ENCODE measurements at regions not wholly inside any gene's neighbourhood (a gene's known extent, or its start where the extent isn't known, plus 50 kb on each side); places are given as distances from the start of the nearest gene placed in this dataset.

DNA sequence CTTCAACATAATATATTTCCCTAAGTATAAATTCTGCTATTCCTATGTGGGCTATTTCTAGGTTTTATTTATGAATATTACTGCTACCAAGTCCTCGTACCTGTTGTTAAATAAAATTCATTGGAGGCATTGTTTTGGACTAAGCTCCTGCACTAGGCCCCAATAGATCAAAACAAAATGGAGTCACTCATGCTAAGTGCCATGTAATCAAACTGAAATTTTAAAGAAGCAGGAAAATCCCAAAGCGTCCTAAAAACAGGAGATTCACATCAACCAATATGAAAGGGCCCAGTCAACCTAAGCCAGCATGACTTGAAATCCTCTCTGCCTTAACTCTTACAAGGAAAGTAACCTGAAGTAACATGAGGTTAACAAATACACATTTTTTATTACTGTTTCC is 743.2 kb downstream of the TRAM1L1 start:
- TF ChIP-seq, protein P1, sequence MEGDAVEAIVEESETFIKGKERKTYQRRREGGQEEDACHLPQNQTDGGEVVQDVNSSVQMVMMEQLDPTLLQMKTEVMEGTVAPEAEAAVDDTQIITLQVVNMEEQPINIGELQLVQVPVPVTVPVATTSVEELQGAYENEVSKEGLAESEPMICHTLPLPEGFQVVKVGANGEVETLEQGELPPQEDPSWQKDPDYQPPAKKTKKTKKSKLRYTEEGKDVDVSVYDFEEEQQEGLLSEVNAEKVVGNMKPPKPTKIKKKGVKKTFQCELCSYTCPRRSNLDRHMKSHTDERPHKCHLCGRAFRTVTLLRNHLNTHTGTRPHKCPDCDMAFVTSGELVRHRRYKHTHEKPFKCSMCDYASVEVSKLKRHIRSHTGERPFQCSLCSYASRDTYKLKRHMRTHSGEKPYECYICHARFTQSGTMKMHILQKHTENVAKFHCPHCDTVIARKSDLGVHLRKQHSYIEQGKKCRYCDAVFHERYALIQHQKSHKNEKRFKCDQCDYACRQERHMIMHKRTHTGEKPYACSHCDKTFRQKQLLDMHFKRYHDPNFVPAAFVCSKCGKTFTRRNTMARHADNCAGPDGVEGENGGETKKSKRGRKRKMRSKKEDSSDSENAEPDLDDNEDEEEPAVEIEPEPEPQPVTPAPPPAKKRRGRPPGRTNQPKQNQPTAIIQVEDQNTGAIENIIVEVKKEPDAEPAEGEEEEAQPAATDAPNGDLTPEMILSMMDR (conservative IDR thresholded peaks at IDR 0.05 in 1 of 2, IDR thresholded peaks at IDR 0.05 in 1 of 2; ENCODE audit: low read depth in 1 of 2, low read length in 2 of 2) = no peak
- no peak for TF ChIP-seq EZH2 (IDR thresholded peaks at IDR 0.05; ENCODE audit: low read length, missing control alignments)
